ENCODE measurements at regions not wholly inside any gene's neighbourhood (a gene's known extent, or its start where the extent isn't known, plus 50 kb on each side); places are given as distances from the start of the nearest gene placed in this dataset.

DNA sequence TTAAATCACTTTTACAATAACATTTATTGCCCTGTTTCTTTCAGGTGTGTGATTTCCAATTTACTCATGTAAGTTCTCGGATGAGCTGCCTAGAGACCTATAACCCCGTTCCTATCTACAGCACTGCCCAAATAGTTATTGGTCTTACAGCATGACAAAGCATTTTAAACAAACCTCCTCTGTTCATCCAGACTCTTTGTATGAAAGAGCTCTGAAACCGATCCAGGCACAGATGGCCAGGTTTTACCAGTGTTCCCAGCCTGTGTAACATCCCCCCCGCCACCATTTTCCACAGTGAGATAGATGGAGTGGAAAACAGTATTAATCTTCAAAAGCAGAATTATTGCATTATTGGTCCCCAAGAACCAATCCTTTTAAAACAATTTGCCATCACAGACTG is 59.0 kb upstream of the SPTSSB start:
- TF ChIP-seq, protein P1, sequence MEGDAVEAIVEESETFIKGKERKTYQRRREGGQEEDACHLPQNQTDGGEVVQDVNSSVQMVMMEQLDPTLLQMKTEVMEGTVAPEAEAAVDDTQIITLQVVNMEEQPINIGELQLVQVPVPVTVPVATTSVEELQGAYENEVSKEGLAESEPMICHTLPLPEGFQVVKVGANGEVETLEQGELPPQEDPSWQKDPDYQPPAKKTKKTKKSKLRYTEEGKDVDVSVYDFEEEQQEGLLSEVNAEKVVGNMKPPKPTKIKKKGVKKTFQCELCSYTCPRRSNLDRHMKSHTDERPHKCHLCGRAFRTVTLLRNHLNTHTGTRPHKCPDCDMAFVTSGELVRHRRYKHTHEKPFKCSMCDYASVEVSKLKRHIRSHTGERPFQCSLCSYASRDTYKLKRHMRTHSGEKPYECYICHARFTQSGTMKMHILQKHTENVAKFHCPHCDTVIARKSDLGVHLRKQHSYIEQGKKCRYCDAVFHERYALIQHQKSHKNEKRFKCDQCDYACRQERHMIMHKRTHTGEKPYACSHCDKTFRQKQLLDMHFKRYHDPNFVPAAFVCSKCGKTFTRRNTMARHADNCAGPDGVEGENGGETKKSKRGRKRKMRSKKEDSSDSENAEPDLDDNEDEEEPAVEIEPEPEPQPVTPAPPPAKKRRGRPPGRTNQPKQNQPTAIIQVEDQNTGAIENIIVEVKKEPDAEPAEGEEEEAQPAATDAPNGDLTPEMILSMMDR (IDR thresholded peaks at IDR 0.05), result no peak
- no peak for TF ChIP-seq POLR2A (IDR thresholded peaks at IDR 0.05)
